ENCODE measurements at regions not wholly inside any gene's neighbourhood (a gene's known extent, or its start where the extent isn't known, plus 50 kb on each side); places are given as distances from the start of the nearest gene placed in this dataset.
"Not testable (repeated sequence)": the region's sequence is repeated elsewhere in the genome, so short reads cannot be mapped to it uniquely, and the experiment has no call there.

DNA sequence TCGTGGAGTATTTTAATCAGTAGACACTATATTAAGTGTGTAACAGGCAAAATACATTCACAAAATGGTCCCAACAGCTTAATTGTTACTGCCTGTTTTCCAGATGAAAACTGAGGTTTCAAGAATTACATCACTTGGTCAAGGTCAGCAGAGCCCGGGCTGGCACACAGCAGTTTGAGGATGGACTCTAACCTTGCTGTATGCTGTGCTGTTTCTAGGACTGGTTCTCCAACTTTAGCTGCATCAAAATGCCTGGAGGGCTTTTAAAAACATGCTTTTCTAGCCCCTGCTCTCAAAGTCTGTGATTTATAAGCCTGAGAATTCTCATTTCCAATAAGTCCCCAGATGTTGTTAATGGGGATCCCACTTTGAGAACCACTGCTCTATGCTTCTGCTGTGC, 247.1 kb upstream of the FZD8 start:
- DNase-seq (ENCODE audit: insufficient read length, low spot score) (no peak), FAIRE-seq (no peak)
- no peak for TF ChIP-seq POLR2A (IDR thresholded peaks at IDR 0.05; ENCODE audit: low read depth, low read length)

DNA sequence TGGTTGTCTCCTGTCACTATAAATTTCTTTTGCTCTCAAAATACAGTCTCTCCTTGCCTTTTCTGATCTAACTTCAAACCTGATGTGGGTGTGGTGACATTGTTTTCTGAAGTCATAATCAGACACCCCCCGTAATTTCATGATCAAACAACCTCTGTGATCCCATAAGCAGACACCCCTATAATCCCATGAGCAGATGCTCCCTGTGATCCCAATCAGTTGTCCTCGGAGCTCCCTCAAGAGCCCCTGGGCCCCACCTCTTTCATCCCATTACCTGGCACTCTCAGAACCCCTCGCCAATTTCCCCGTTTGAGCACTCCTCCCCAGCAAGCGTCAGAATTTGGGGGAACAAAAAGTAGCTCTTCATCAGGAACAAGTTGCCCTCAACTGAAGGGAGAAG, 246.3 kb upstream of the FZD8 start:
- TF ChIP-seq POLR2A (IDR thresholded peaks at IDR 0.05; ENCODE audit: low read depth, low read length): no peak
- DNase-seq (ENCODE audit: insufficient read length, low spot score) (no peak), FAIRE-seq (no peak)

DNA sequence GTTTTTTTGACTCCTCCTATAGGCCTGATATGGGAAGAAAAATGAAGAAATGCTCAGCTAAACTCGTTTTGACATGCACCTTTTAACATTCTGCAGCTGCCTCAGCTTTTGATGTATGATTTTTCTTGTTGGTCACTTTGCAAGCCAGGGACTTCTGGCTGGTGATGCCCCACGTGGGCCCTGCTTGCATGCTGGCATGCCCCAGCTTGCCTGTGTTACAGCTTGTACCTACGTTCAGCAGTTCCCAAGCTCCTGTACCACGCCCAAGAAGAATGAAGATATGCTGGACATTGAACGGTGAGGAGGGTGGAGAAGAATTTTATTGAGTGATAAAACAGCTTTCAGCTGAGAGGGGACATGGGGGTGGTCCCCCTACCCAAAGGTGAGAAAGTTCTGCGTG, 245.6 kb upstream of the FZD8 start:
- FAIRE-seq (no peak), DNase-seq (ENCODE audit: insufficient read length, low spot score) (no peak)
- no peak for TF ChIP-seq POLR2A (IDR thresholded peaks at IDR 0.05; ENCODE audit: low read depth, low read length)

DNA sequence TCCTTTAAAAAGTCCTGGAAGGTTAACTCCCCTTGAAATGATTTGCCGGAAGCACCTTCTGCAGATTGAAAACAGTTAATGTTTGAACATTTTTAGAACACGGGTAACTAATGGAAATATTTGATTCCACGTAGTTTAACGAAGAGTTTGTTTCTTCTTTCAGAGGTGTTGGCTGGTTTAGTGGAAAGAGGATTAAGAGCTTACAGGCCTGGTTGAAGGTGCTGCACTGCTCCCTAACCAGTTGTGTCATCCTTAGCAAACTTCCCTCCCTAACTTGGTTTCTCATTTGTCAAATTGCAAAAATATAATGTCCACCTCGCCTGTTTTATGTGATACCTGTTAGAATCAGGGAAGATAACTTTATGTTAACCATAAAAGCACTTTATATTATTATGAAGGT, 243.0 kb upstream of the FZD8 start:
- FAIRE-seq (no peak), DNase-seq (ENCODE audit: insufficient read length, low spot score) (no peak)
- no peak for TF ChIP-seq POLR2A (IDR thresholded peaks at IDR 0.05; ENCODE audit: low read depth, low read length)

DNA sequence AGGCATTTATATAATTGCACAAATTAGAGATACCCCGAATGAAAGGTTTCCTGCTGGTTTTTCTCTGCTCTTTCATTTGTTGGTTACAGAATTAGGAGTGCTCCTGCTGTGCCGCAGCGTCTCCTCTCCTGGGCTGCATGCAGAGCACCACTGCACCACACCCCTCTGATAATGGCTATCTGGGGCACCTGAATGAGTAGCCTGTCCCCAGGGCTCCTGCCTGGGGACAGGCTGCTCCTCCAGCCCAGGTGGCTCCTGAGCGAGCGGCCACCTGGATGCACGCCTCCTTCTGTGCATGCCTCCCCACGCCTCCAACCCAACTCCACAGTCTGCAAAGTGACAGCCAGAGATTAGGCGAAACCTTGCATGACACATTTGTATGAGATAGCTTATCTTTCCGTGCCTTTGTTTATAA, 242.6 kb upstream of the FZD8 start:
- FAIRE-seq (no peak), DNase-seq (ENCODE audit: insufficient read length, low spot score) (no peak)
- no peak for TF ChIP-seq POLR2A (IDR thresholded peaks at IDR 0.05; ENCODE audit: low read depth, low read length)

DNA sequence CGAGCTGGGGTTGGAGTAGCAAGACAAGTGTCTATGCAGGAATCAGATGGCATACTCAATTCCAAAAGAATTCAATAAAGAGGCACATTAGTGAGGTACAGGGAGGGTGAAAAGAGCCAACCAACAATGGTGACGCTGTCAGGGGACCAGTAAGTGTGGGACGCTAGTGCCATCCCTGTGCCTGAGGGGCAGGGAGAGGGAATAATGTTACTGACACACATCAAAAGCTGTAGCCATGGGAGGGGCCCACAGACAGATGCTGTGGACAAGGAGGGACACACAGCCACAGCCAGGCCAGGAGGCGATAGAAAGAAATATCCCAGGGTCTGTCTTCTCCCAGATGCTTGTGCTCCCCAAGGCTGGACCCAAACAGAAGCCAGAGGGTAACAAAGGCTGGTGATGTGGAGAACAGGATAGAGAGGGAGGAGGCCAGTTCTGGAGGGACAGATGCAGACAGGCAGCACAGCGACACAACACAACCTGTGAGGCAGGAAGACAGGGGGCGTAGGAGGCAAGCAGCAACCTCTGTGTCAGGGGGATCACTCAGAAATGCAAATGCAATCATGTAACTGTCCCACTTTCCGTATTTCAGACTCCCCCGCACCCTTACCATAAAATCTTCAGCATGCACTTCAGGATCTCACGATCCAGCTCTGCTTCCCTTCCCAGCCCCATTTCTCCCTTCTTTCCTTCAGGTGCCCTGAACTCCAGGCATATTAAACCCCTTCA, 240.5 kb upstream of the FZD8 start:
- no peak for FAIRE-seq
- no peak for DNase-seq (ENCODE audit: insufficient read length, low spot score)
- TF ChIP-seq POLR2A (IDR thresholded peaks at IDR 0.05; ENCODE audit: low read depth, low read length): no peak

DNA sequence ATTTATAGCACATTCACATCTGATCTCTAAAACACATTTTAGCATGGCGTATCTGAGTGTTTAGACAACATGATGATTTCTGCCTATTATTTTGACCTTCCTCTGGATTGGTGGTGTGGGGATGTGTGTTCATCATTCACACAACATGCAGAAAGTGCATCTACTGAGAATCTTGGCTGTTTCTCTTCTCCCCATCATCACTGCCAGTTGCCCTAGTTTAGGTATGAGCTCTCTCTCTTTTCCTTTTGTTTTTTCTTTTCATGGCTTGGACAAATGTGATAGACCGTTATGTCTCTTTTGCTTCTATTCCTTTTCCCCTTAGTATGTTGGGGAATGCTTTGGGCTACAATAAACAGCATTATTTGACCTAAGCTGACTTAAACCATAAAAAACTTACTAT, 239.2 kb upstream of the FZD8 start:
- TF ChIP-seq POLR2A (IDR thresholded peaks at IDR 0.05; ENCODE audit: low read depth, low read length): no peak
- FAIRE-seq (no peak), DNase-seq (ENCODE audit: insufficient read length, low spot score) (no peak)

DNA sequence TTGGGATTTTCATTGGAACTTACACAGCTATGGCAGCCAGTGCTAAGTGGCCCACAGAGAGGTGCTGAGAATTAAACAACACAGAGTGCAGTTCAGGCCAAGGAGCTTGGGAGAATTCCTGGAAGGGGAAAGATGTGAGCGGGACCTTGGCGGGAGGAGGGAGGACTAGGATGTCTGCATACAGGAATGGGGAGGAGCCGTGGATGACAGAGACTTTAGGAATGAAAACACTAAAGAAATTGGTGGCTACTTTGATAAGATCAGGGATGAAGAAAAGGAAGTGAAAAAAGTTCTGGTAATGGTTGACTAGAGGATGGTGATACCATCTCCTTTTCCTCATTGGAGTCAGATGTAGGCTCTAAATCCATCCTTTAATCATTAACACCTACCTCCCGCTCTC, 234.2 kb upstream of the FZD8 start:
- FAIRE-seq: no peak

DNA sequence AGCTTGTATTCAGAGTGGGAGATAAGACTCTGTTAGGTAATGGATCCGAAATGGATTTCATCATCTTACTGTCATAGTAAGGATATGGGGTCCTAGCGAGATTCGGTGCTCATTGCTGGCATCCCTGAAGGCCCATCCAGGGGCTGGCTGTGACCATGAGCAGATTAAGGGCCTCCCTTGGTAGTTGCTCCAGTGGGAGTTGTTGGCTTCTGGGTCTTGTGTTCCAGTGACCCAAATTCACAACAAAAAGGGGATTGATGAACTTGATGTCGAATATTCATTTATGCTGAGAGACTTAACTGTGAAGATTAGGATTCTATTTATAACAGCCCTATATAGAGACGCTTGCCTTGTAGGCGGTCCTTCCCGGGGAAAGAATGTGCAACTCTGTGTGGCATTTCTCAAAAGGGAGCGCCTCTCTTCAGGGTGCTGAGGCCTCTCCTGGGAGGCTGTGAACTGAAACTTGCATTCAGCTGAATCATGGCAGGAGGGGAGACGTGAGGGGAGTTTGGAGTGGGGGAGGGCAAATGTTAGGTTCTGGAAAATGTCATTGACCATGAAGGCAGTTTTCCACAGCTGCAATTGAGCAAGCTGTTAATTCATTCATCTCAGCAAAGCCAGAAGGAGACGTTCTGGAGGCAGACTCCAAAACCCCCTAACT, 233.1 kb upstream of the FZD8 start:
- FAIRE-seq (no peak), DNase-seq (ENCODE audit: insufficient read length, low spot score) (no peak)
- no peak for TF ChIP-seq POLR2A (IDR thresholded peaks at IDR 0.05; ENCODE audit: low read depth, low read length)

More for the DNA sequence above, 234.2 kb upstream of the FZD8 start:
- no peak for TF ChIP-seq POLR2A (IDR thresholded peaks at IDR 0.05; ENCODE audit: low read depth, low read length)
- no peak for DNase-seq (ENCODE audit: insufficient read length, low spot score)

DNA sequence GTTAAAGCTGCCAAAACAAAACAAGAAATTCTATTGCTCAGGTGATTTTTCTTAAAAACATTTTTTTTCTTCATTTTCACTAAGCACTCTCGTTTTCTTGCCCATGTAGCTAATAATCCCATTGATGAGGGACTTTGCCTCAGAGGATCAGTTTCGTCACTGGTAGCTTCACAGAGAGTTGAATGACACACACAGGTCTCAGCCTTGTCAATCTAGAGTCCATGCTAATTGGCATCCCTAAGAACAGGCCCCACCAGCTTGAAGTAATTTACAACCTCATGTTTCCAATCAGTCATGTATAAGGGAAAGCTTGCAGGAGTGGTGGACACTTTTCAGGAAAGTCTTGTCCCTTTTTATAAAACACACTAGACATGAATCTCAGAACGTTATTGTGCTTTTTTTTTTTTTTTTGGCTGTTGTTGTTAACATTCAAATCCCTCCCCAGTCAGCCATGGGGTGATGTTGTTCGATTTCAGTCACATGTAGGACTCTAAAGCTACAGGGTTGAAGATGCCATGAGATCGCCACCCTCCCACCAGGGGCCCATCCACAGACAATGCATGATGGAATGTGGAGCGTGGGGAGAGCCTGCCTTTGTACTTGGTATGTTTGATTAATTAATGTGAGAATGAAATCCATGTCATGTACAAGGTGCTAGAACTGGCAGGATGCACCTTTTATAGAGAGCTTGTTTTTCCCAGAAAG, 232.4 kb upstream of the FZD8 start:
- no peak for TF ChIP-seq POLR2A (IDR thresholded peaks at IDR 0.05; ENCODE audit: low read depth, low read length)
- DNase-seq (ENCODE audit: insufficient read length, low spot score) (no peak), FAIRE-seq (no peak)

DNA sequence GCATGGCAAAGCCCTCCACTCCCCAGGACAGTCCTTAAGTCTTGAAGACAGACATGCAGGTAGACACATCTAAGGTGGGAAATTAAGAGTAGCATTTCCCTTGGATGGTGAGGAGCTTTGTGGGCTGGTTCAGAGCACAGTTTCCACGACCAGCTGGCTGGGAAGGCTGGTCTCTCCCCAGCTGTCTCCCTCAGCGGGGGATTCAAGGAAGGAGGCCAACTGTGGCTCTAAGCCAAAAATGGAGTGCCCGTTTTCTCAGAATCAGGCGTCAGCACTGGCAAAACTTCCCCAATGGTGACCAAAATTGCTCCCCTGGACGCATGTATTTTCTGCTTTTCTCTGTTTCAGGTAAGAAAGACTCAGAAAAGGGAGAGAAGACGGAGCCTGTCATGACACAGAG, 230.6 kb upstream of the FZD8 start:
- no peak for FAIRE-seq
- TF ChIP-seq POLR2A (IDR thresholded peaks at IDR 0.05; ENCODE audit: low read depth, low read length): no peak
- DNase-seq (ENCODE audit: insufficient read length, low spot score): no peak

DNA sequence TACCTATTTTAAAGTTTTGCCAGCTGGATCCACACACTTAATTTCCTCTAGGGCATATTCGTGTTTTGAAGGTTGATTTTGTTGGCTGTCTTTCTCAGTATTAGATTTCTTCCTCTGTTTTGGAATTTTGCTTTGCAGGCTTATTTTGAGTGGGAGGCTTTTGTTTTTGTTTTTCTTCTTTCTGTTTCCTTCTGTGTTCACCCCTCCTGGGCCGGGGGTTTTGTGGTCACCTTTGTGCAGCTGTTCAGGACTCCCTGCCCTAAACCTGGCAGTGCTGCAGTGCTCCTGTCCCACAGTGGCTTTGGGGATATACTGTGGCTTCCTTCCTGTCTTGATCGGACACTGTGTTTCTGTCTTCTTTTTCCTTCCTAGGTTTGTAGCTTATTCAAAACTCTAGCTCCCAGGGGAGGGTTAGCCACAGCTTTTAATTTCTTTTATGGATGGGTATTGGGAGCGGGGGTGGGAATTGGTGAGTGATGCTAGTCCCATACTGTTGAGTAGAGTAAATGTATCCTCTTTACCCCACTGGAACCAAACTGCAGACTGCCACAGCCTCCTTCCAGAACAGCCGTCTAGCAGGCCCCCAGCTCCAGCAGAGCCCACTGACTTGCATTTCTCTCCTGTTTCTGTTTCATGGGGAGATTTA, 228.7 kb upstream of the FZD8 start:
- TF ChIP-seq POLR2A (IDR thresholded peaks at IDR 0.05; ENCODE audit: low read depth, low read length): no peak
- DNase-seq (ENCODE audit: insufficient read length, low spot score) (no peak), FAIRE-seq (no peak)

DNA sequence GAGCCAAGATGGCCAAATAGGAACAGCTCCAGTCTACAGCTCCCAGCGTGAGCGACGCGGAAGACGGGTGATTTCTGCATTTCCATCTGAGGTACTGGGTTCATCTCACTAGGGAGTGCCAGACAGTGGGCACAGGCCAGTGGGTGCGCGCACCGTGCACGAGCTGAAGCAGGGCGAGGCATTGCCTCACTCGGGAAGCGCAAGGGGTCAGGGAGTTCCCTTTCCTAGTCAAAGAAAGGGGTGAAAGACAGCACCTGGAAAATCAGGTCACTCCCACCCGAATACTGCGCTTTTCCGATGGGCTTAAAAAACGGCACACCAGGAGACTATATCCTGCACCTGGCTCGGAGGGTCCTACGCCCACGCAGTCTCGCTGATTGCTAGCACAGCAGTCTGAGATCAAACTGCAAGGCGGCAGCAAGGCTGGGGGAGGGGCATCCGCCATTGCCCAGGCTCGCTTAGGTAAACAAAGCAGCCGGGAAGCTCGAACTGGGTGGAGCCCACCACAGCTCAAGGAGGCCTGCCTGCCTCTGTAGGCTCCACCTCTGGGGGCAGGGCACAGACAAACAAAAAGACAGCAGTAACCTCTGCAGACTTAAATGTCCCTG, 216.7 kb upstream of the FZD8 start:
- not testable (repeated sequence) for DNase-seq (ENCODE audit: insufficient read length, low spot score); FAIRE-seq

DNA sequence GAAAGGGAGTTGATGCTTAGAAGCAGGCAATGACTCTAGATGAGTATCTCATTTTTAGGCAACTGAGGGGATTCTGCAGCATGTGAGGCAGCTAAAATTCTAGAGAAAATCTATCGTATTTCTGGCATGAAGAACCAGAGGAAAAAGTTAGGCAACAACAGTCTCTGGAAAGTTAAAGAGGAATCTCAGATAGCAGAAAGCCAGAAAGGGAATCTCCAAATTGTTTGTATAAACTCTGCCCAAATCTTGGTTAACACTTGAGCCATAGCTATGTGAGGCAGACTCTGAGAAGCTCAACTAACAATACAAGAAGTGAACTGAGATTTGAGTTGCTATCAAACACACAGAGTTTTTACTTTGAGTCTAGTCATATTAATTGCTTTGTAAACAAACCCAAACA, 215.8 kb upstream of the FZD8 start:
- no peak for FAIRE-seq
- DNase-seq (ENCODE audit: insufficient read length, low spot score): no peak
- no peak for TF ChIP-seq POLR2A (IDR thresholded peaks at IDR 0.05; ENCODE audit: low read depth, low read length)
